VCaP (cell line): ENCODE measurements at regions not wholly inside any gene's neighbourhood (a gene's known extent, or its start where the extent isn't known, plus 50 kb on each side); places are given as distances from the start of the nearest gene placed in this dataset.
A peak's percentile ranks its signal among the peaks of the same experiment; 100 is the strongest.
"Not testable (repeated sequence)": the region's sequence is repeated elsewhere in the genome, so short reads cannot be mapped to it uniquely, and the experiment has no call there.

Experiments
- H3K27ac ChIP-seq: fragments of 450-650 bp; 2 replicates; pipeline ENCODE4 v1.5.1; 2017
- CTCF ChIP-seq: fragments of 450-650 bp; conservative IDR thresholded peaks from 2 replicates; pipeline ENCODE4 v1.5.1; 2017; ENCODE audit warnings: mild to moderate bottlenecking, moderate library complexity

GRCh38 chr2:153532140-153532539 lies 53.6 kb upstream of the RPRM start:
- H3K27ac ChIP-seq, result no peak overlapping the region
- TF ChIP-seq CTCF, result no peak

- not testable (repeated sequence) for H3K27ac ChIP-seq
Observed at GRCh38 chr2:153533803-153534202, 55.2 kb upstream of the RPRM start.

GRCh38 chr2:153534590-153534989 lies 56.0 kb upstream of the RPRM start:
- H3K27ac ChIP-seq, result not testable (repeated sequence)

- TF ChIP-seq CTCF, result no peak
- no peak overlapping the region for H3K27ac ChIP-seq
Observed at GRCh38 chr2:153536115-153536514, 57.6 kb upstream of the RPRM start.

GRCh38 chr2:153538102-153538501 lies 59.5 kb upstream of the RPRM start:
- not testable (repeated sequence) for H3K27ac ChIP-seq

GRCh38 chr2:153543635-153544071 lies 65.1 kb upstream of the RPRM start:
- TF ChIP-seq CTCF, result no peak
- H3K27ac ChIP-seq, result peak overlapping the region; percentile 84

GRCh38 chr2:153546358-153546757 lies 67.8 kb upstream of the RPRM start:
- no peak overlapping the region for H3K27ac ChIP-seq
- TF ChIP-seq CTCF, result no peak

- no peak overlapping the region for H3K27ac ChIP-seq
- no peak for TF ChIP-seq CTCF
Observed at GRCh38 chr2:153548536-153548935, 70.0 kb upstream of the RPRM start.

GRCh38 chr2:153551698-153552097 lies 73.1 kb upstream of the RPRM start:
- no peak overlapping the region for H3K27ac ChIP-seq
- no peak for TF ChIP-seq CTCF
